HEK293 (cell line): ENCODE measurements at regions not wholly inside any gene's neighbourhood (a gene's known extent, or its start where the extent isn't known, plus 50 kb on each side); places are given as distances from the start of the nearest gene placed in this dataset.

Experiments used
- CTCF ChIA-PET: fragments of 350-600 bp; formaldehyde crosslinking; extraction: SDS; loops from one replicate; lab custom pipeline; 2021; ENCODE audit warnings: antibody characterized with exemption; lab: Yijun Ruan, JAX
- POLR2A ChIA-PET: fragments of 300-600 bp; formaldehyde crosslinking; extraction: SDS; loops from one replicate; lab custom pipeline; 2020; ENCODE audit warnings: antibody characterized with exemption, inconsistent platforms; lab: Yijun Ruan, JAX
- H3K27ac ChIP-seq: fragments of 200-500 bp; sonication (Bioruptor generic); 2 replicates; pipeline ENCODE4 v1.5.1; 2014; ENCODE audit warnings: low read depth, low read length, control low read depth, inconsistent platforms; ENCODE audit errors: extremely low read depth
- H3K36me3 ChIP-seq, 2 experiments: fragments of 200-500 bp in 1 of 2; sonication (Bioruptor generic) in 1 of 2; 1 replicate in 1 of 2; 2 replicates in 1 of 2; pipeline ENCODE4 v1.5.1; 2014 to 2017; ENCODE audit warnings: inconsistent platforms in 2 of 2, low read length in 2 of 2; ENCODE audit not compliant: control insufficient read depth in 2 of 2, insufficient read depth in 1 of 2
- H3K4me1 ChIP-seq: fragments of 200-500 bp; sonication (Bioruptor generic); 2 replicates; pipeline ENCODE4 v1.5.1; 2014; ENCODE audit warnings: mild to moderate bottlenecking, low read length, inconsistent platforms; ENCODE audit not compliant: control insufficient read depth, insufficient read depth
- H3K4me3 ChIP-seq: 2 replicates; pipeline ENCODE4 v1.5.1; 2011; ENCODE audit warnings: low read depth, mild to moderate bottlenecking, control low read depth, low read length, moderate library complexity
- H3K9me3 ChIP-seq: fragments of 200-500 bp; sonication (Bioruptor generic); 2 replicates; pipeline ENCODE4 v1.5.1; 2014; ENCODE audit warnings: low read depth, low read length, inconsistent platforms; ENCODE audit not compliant: control insufficient read depth, insufficient read depth
- EGR2 ChIP-seq: fragments of 450-650 bp; formaldehyde crosslinking; IDR thresholded peaks from 2 replicates; pipeline ENCODE4 v1.5.1; 2016; ENCODE audit warnings: low read depth, missing biosample characterization, missing genetic modification characterization
- GLIS2 ChIP-seq: fragments of 450-650 bp; formaldehyde crosslinking; IDR thresholded peaks from 2 replicates; pipeline ENCODE4 v1.5.1; 2016; ENCODE audit warnings: missing biosample characterization, missing genetic modification characterization
- INSM2 ChIP-seq: fragments of 450-650 bp; formaldehyde crosslinking; IDR thresholded peaks from 2 replicates; pipeline ENCODE4 v1.5.1; 2016; ENCODE audit warnings: missing biosample characterization, missing genetic modification characterization
- KLF8 ChIP-seq: fragments of 450-650 bp; formaldehyde crosslinking; IDR thresholded peaks from 2 replicates; pipeline ENCODE4 v1.5.1; 2016; ENCODE audit warnings: missing biosample characterization, missing genetic modification characterization
- MEIS1 ChIP-seq: sonication (generic); formaldehyde crosslinking; IDR thresholded peaks from 2 replicates; pipeline ENCODE4 v1.8.1; 2022; ENCODE audit warnings: missing genetic modification reagents, mild to moderate bottlenecking, borderline replicate concordance
- PRDM1 ChIP-seq: fragments of 450-650 bp; formaldehyde crosslinking; IDR thresholded peaks from 2 replicates; pipeline ENCODE4; 2016; ENCODE audit warnings: missing biosample characterization, missing genetic modification characterization
- PRDM6 ChIP-seq: fragments of 450-650 bp; formaldehyde crosslinking; IDR thresholded peaks from 2 replicates; pipeline ENCODE4 v1.5.1; 2017; ENCODE audit warnings: missing biosample characterization, missing genetic modification characterization
- REPIN1 ChIP-seq: fragments of 450-650 bp; formaldehyde crosslinking; IDR thresholded peaks from 2 replicates; pipeline ENCODE4 v1.5.1; 2017; ENCODE audit warnings: missing biosample characterization, missing genetic modification characterization, low read depth
- SCRT2 ChIP-seq: fragments of 450-650 bp; formaldehyde crosslinking; IDR thresholded peaks from 2 replicates; pipeline ENCODE4 v1.5.1; 2016; ENCODE audit warnings: missing biosample characterization, missing genetic modification characterization
- YY2 ChIP-seq: fragments of 450-650 bp; formaldehyde crosslinking; IDR thresholded peaks from 2 replicates; pipeline ENCODE4 v1.5.1; 2016; ENCODE audit warnings: missing biosample characterization, missing genetic modification characterization
- ZFP3 ChIP-seq: fragments of 450-650 bp; formaldehyde crosslinking; IDR thresholded peaks from 2 replicates; pipeline ENCODE4 v1.5.1; 2016; ENCODE audit warnings: low read depth, missing biosample characterization, missing genetic modification characterization
- ZNF184 ChIP-seq: fragments of 450-650 bp; IDR thresholded peaks from 2 replicates; pipeline ENCODE4 v1.5.1; 2018; ENCODE audit warnings: missing biosample characterization, mild to moderate bottlenecking, missing genetic modification characterization
- ZNF2 ChIP-seq: fragments of 450-650 bp; formaldehyde crosslinking; IDR thresholded peaks from 2 replicates; pipeline ENCODE4 v1.5.1; 2016; ENCODE audit warnings: missing biosample characterization, missing genetic modification characterization
- ZNF311 ChIP-seq: fragments of 450-650 bp; formaldehyde crosslinking; IDR thresholded peaks from 2 replicates; pipeline ENCODE4 v1.5.1; 2017; ENCODE audit warnings: missing biosample characterization, missing genetic modification characterization, borderline replicate concordance
- ZNF350 ChIP-seq: fragments of 450-650 bp; formaldehyde crosslinking; IDR thresholded peaks from 2 replicates; pipeline ENCODE4 v1.5.0; 2017; ENCODE audit warnings: missing biosample characterization, mild to moderate bottlenecking, missing genetic modification characterization
- ZNF366 ChIP-seq: fragments of 450-650 bp; formaldehyde crosslinking; conservative IDR thresholded peaks from 2 replicates; pipeline ENCODE4 v1.5.1; 2016; ENCODE audit warnings: missing biosample characterization, missing genetic modification characterization
- ZNF404 ChIP-seq: fragments of 450-650 bp; formaldehyde crosslinking; IDR thresholded peaks from 2 replicates; pipeline ENCODE4 v1.5.1; 2017; ENCODE audit warnings: missing biosample characterization, missing genetic modification characterization
- ZNF416 ChIP-seq: fragments of 450-650 bp; formaldehyde crosslinking; IDR thresholded peaks from 2 replicates; pipeline ENCODE4 v1.5.1; 2016; ENCODE audit warnings: missing biosample characterization, missing genetic modification characterization
- ZNF501 ChIP-seq: fragments of 450-650 bp; formaldehyde crosslinking; IDR thresholded peaks from 2 replicates; pipeline ENCODE4 v1.5.1; 2016; ENCODE audit warnings: missing biosample characterization, missing genetic modification characterization
- ZNF514 ChIP-seq: fragments of 450-650 bp; formaldehyde crosslinking; IDR thresholded peaks from 2 replicates; pipeline ENCODE4 v1.5.1; 2016; ENCODE audit warnings: missing biosample characterization, missing genetic modification characterization
- ZNF560 ChIP-seq: fragments of 450-650 bp; formaldehyde crosslinking; IDR thresholded peaks from 2 replicates; pipeline ENCODE4 v1.5.1; 2017; ENCODE audit warnings: missing biosample characterization, missing genetic modification characterization, borderline replicate concordance
- ZNF624 ChIP-seq: fragments of 450-650 bp; formaldehyde crosslinking; IDR thresholded peaks from 2 replicates; pipeline ENCODE4 v1.5.1; 2017; ENCODE audit warnings: missing biosample characterization, missing genetic modification characterization
- ZNF660 ChIP-seq: fragments of 450-650 bp; IDR thresholded peaks from 2 replicates; pipeline ENCODE4 v1.5.1; 2018; ENCODE audit warnings: missing biosample characterization, mild to moderate bottlenecking, missing genetic modification characterization
- ZNF664 ChIP-seq: fragments of 450-650 bp; formaldehyde crosslinking; IDR thresholded peaks from 2 replicates; pipeline ENCODE4 v1.5.1; 2016; ENCODE audit warnings: missing biosample characterization, missing genetic modification characterization
- ZNF777 ChIP-seq: fragments of 450-650 bp; formaldehyde crosslinking; IDR thresholded peaks from 2 replicates; pipeline ENCODE4 v1.5.1; 2017; ENCODE audit warnings: missing biosample characterization, missing genetic modification characterization, borderline replicate concordance
- TF ChIP-seq, protein P1 (sequence below): fragments of 450-650 bp; formaldehyde crosslinking; IDR thresholded peaks from 2 replicates; pipeline ENCODE4 v1.5.1; 2016; ENCODE audit warnings: missing biosample characterization, missing genetic modification characterization
- TF ChIP-seq, protein P2 (sequence below): fragments of 450-650 bp; formaldehyde crosslinking; conservative IDR thresholded peaks from 2 replicates; pipeline ENCODE4 v1.5.1; 2016; ENCODE audit warnings: low read depth, missing biosample characterization, missing genetic modification characterization

DNA sequence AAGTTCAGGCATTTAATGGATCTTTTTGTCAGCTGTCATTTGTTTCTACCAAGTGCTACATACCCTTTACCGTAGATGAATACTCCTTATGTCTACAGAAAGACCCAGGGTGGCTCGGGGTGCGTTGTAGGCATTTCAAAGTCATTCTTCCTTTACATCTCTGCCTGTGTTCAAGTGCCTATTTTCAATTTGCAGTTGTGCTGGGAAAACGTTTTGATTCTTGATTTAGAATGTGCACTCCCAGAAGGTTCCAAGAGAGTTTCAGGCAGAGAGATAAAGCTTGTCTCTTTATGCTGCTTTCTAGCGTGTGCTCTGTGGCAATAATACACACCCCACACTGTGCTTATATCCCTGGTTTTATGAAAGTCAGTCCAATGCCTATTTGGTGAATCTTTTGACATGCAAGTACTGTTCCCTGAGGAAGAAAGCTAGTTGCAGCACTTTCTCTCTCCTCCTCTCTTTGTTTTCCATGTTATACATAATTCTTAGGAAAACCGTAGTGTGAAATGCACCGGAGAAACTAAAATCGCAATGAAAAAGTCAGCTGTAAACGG, 828.1 kb upstream of the ZNF608 start (continued):
- no peak for TF ChIP-seq ZNF2 (tag by site-specific recombination)
- no peak for TF ChIP-seq REPIN1 (tag by site-specific recombination)

DNA sequence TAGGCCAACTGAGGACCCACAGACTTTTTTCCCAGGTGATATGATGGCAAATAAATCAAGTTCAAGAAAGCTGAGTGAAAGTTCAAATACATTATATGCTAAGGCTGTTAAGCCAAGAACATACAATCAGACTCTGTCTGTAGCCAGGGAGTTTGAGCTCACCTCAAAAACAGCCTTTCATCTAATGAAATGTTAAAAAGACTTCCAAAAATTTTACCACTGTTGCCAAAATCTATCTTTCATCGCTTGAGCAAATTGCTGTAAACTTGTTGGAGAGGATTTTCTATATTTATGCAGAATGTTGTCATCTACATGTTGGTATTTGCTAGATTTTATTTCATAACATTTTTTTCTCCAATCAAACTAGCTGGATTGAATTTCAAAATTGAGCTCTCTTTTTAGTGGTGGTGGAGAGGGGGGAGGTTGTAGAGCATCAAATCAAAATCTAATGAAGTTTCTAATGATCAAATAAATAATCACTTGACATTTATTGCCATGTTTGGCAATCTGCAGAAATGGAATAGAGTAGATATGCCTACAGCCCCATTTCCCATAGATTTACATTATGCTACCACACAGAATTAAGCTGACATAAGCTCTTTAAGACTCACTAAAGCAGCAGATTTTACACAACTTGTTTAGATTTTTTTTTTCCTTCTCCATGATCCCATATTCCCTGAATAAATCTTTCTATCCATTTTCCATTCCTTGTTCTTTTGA, 828.9 kb upstream of the ZNF608 start:
- Histone ChIP-seq H3K9me3 (no peaks in the 10 kb centered on the region), H3K27ac (peak overlapping the region; percentile 57), H3K36me3 (no peaks in the 10 kb centered on the region), H3K4me3 (no peak overlapping the region), H3K4me1 (peaks cover 12% of the 10 kb centered on the region)
- ChIA-PET CTCF (interaction anchor here (0.6 to 0.9 kb wide), 2 partner anchors 200 to 471 kb away, joined by 3 read pairs; no protein-coding TSS in a partner anchor), POLR2A (no interaction called here)
- TF ChIP-seq INSM2 (tag by site-specific recombination) (no peak), ZNF501 (tag by site-specific recombination) (no peak), EGR2 (tag by site-specific recombination) (no peak), PRDM1 (no peak), ZNF560 (no peak), ZNF416 (no peak), GLIS2 (tag by site-specific recombination) (no peak), MEIS1 (no peak), SCRT2 (tag by site-specific recombination) (peak; percentile 32; the same call in 1 of the 2 replicates), ZNF350 (tag by site-specific recombination) (no peak), ZNF624 (tag by site-specific recombination) (no peak), ZNF777 (tag by site-specific recombination) (no peak), ZNF404 (tag by site-specific recombination) (0 out of 2 replicates have a peak, but pooled peaks have one; percentile 17), PRDM6 (tag by site-specific recombination) (no peak), ZFP3 (tag by site-specific recombination) (no peak), ZNF311 (tag by site-specific recombination) (no peak), YY2 (tag by site-specific recombination) (no peak), KLF8 (tag by site-specific recombination) (no peak), ZNF184 (no peak), ZNF660 (tag by site-specific recombination) (no peak), ZNF2 (tag by site-specific recombination) (no peak), ZNF366 (tag by site-specific recombination) (peak; percentile 26; the same call in 1 of the 2 replicates), ZNF664 (tag by site-specific recombination) (no peak), ZNF514 (tag by site-specific recombination) (no peak)
- TF ChIP-seq, protein P1, sequence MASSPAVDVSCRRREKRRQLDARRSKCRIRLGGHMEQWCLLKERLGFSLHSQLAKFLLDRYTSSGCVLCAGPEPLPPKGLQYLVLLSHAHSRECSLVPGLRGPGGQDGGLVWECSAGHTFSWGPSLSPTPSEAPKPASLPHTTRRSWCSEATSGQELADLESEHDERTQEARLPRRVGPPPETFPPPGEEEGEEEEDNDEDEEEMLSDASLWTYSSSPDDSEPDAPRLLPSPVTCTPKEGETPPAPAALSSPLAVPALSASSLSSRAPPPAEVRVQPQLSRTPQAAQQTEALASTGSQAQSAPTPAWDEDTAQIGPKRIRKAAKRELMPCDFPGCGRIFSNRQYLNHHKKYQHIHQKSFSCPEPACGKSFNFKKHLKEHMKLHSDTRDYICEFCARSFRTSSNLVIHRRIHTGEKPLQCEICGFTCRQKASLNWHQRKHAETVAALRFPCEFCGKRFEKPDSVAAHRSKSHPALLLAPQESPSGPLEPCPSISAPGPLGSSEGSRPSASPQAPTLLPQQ (tag by site-specific recombination): no peak
- TF ChIP-seq, protein P2, sequence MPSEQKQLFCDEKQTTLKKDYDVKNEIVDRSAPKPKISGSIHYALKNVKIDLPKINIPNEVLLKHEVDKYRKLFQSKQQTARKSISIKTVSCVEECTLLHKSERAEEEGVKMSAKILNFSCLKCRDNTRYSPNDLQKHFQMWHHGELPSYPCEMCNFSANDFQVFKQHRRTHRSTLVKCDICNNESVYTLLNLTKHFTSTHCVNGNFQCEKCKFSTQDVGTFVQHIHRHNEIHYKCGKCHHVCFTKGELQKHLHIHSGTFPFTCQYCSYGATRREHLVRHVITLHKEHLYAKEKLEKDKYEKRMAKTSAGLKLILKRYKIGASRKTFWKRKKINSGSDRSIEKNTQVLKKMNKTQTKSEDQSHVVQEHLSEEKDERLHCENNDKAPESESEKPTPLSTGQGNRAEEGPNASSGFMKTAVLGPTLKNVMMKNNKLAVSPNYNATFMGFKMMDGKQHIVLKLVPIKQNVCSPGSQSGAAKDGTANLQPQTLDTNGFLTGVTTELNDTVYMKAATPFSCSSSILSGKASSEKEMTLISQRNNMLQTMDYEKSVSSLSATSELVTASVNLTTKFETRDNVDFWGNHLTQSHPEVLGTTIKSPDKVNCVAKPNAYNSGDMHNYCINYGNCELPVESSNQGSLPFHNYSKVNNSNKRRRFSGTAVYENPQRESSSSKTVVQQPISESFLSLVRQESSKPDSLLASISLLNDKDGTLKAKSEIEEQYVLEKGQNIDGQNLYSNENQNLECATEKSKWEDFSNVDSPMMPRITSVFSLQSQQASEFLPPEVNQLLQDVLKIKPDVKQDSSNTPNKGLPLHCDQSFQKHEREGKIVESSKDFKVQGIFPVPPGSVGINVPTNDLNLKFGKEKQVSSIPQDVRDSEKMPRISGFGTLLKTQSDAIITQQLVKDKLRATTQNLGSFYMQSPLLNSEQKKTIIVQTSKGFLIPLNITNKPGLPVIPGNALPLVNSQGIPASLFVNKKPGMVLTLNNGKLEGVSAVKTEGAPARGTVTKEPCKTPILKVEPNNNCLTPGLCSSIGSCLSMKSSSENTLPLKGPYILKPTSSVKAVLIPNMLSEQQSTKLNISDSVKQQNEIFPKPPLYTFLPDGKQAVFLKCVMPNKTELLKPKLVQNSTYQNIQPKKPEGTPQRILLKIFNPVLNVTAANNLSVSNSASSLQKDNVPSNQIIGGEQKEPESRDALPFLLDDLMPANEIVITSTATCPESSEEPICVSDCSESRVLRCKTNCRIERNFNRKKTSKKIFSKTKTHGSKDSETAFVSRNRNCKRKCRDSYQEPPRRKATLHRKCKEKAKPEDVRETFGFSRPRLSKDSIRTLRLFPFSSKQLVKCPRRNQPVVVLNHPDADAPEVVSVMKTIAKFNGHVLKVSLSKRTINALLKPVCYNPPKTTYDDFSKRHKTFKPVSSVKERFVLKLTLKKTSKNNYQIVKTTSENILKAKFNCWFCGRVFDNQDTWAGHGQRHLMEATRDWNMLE (tag by site-specific recombination): no peak
